NCI-H226 (cell line): ENCODE measurements at regions not wholly inside any gene's neighbourhood (a gene's known extent, or its start where the extent isn't known, plus 50 kb on each side); places are given as distances from the start of the nearest gene placed in this dataset.

Source experiments
- DNase-seq: peaks from one replicate; pipeline ENCODE4 v3.0.0-alpha.2; 2015

- no peak for DNase-seq
These were observed 59.8 kb upstream of the HAO2 start for GRCh38 chr1:119308806-119309205.

DNA sequence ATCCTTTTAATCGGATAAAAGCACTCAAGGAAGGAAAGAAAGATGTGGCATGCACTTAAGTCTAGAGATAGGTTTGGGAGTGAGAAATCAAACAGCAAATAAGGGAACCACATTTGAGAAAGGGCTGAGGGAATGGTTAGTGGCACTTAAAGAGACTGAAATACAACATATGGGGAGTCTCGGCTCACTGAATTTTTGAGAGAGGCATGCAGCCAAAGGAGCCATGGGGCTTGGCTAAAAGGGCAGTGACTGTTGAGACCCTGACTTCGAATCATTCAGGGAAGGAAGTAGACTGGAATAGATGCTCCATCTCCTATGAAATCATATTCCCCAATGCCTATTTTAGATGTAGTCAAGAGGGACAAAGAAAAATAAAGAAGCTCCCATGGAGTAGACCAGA is 58.3 kb upstream of the HAO2 start:
- no peak for DNase-seq

DNA sequence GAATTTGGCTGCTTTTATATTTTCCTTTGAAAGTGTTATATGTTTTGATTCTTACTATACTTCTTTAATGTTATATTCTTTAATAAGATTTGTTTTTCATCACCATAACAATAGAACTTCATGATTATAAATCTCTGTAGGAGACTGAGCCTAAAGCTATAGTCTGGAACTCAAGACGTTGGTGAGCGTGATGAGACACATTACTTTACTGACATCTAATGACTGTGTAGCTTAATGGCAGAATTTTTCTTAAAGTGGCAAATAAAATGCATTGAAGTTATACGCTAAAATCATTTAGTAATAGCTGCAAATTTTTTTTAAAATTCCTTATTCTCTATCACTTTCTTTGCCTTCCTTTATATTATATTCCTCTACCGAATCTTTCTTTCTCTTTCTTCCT is 56.1 kb upstream of the HAO2 start:
- DNase-seq: no peak

- no peak for DNase-seq
These were observed 54.4 kb upstream of the HAO2 start for GRCh38 chr1:119314001-119314796.

DNA sequence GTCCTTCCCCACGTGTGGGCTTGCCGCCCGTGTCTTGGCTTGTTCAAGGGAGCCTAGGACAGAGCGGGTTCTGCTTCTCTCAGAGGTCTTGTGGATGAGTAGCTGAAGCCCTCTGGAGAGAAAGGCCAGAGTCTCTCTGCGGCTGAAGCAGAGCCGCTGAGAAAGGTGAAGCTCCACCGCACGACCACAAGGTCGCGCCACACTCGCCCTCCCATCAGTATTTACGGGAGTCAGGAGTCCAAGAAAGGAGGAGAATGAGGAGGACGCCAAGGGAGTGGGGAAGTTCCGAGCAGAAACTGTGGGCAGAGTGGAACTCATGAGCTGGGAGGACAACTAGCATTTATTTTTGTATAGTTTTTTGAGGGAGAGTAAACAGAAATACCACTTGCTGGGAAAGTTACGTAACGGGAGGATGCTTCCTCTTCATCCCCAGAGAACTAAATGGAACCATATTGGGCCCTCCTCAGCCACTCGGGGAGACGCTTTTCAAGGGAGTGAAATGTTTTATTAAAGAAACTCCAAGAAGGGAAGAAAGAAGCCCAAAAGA is 51.6 kb upstream of the HAO2 start:
- DNase-seq: no peak

DNA sequence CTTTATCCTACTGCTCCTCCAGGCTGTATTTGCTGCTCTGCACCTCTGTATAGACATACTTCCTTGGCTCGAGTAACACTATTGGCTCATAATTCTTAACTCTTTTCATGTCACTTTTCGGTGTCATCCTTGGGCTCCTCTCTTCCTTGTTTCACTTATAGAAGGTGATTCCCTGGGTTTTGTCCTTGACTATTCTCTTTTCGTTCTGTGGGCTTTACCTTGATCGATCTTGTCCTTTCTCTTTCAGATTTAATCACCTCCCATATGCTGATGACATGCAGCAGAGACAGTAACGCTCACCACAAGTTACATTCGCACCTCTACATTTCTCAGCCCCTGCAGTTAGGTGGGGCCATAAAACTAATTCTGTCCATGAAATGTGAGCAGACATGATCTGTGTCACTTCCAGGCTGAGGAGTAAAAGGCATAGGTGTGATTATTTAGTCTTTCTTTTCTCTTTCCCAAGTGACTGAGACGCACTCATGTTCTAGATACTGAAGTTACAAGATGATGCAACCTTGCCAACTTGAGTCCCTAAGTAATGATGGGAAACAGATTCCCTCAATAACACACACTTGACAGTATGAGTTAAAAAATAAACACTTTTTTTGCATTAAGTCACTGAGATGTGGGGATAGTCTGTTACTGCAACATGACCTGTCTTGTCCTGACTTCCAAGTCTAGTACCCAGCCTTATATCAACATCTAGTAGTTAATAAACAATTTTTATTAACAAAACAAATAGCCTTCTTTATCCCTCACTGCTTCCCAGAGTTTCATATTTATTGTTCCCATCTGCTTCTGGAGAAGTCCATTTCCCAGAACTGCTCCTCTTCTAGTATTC is 49.9 kb upstream of the HAO2 start:
- no peak for DNase-seq
